ENCODE measurements at regions not wholly inside any gene's neighbourhood (a gene's known extent, or its start where the extent isn't known, plus 50 kb on each side); places are given as distances from the start of the nearest gene placed in this dataset.

- no peak for TF ChIP-seq POLR2AphosphoS5 (IDR thresholded peaks at IDR 0.05; ENCODE audit: low read depth)
- TF ChIP-seq, protein P1, sequence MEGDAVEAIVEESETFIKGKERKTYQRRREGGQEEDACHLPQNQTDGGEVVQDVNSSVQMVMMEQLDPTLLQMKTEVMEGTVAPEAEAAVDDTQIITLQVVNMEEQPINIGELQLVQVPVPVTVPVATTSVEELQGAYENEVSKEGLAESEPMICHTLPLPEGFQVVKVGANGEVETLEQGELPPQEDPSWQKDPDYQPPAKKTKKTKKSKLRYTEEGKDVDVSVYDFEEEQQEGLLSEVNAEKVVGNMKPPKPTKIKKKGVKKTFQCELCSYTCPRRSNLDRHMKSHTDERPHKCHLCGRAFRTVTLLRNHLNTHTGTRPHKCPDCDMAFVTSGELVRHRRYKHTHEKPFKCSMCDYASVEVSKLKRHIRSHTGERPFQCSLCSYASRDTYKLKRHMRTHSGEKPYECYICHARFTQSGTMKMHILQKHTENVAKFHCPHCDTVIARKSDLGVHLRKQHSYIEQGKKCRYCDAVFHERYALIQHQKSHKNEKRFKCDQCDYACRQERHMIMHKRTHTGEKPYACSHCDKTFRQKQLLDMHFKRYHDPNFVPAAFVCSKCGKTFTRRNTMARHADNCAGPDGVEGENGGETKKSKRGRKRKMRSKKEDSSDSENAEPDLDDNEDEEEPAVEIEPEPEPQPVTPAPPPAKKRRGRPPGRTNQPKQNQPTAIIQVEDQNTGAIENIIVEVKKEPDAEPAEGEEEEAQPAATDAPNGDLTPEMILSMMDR (IDR thresholded peaks at IDR 0.05; ENCODE audit: insufficient read depth, low read length): no peak
These were observed 209.1 kb upstream of the KCNN2 start for GRCh38 chr5:114152656-114153360.

All from HL-60 (cell line).